HG02938 (cell line): ENCODE measurements at regions not wholly inside any gene's neighbourhood (a gene's known extent, or its start where the extent isn't known, plus 50 kb on each side); places are given as distances from the start of the nearest gene placed in this dataset.

Experiments used
- ATAC-seq: cut with Tn5 transposase; IDR thresholded peaks from one replicate; pipeline ENCODE4 v1.9.1; 2021; ENCODE audit warnings: mild to moderate bottlenecking, moderate library complexity; ENCODE audit not compliant: unreplicated experiment

- ATAC-seq: no peak
Observed at GRCh38 chr2:217489145-217489960, 513.4 kb downstream of the TNS1 start.

DNA sequence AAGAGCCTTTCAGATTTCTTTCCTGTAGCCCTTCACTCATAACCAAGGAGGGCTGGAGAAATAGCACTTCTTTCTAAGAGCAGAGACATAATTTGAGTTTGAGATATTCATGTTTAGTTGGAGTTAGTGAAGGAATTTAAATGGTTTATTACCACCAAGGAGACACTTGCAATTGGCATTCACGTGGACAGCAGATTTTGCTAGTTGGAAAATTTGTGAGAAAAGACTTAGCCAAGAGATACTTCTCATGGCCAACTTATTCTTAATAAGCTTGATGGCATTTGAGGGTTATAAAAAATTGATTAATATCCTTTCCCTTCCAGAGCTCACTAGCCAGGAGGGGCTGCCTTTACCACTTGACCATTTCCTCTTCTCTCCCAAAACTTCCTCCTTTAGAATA, 518.7 kb downstream of the TNS1 start:
- ATAC-seq: no peak

DNA sequence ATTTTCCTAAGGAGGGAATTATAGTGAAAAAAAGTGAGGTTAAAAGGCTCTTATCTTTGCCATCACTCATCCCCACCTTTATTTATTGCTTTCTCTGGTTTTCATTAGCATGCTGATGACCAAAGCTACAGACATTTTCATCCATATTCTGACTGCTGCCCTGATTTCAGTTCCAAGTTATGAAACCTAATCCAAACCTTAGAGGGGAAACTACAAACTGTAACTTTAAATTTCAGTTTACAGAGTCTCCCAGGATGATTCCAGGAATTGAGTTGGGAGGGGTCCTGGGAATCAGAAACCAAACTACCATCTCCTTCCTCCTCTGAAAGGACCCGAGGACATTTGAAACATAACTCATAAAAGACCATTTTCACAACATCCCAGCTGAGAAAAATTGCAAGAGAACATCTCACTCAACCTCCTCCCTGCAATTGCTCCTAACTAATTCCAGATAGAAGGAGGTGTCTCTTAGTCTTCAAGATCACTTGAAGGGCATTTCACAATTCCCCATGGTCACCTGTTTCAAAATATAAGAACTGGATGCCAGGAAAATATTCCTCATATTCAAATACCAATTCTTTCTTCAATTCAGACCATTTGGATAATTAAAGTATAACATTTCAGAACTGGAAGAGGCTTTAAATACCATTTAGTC, 520.6 kb downstream of the TNS1 start:
- ATAC-seq: no peak

GRCh38 chr2:217481577-217481976, 521.2 kb downstream of the TNS1 start:
- no peak for ATAC-seq

GRCh38 chr2:217479566-217479965, 523.2 kb downstream of the TNS1 start:
- no peak for ATAC-seq

- no peak for ATAC-seq
Observed at GRCh38 chr2:217478831-217479455, 523.9 kb downstream of the TNS1 start.

GRCh38 chr2:217477583-217477982, 525.2 kb downstream of the TNS1 start:
- ATAC-seq: no peak

DNA sequence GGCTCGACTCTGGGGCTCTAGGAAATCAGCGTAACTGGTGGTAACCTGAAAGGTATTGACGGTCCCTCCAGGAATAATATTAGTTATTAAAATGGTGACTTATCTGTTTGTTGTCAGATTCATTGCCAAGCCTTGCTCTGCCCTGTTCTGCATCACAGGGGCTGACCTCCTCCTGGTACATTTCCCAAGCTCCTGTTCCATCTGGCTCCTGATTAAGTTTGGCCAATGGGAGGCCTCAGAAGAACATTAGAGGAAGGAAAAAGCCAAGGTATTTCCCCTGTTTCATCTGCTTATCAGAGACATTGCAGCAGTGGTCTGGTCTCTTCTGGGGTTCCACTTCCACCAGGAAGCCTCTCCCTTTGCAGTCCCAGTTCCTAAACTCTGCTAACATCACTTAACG, 527.0 kb downstream of the TNS1 start:
- no peak for ATAC-seq

GRCh38 chr2:217475101-217475500, 527.7 kb downstream of the TNS1 start:
- no peak for ATAC-seq

- ATAC-seq: no peak
Observed at GRCh38 chr2:217471319-217471718, 531.5 kb downstream of the TNS1 start.

DNA sequence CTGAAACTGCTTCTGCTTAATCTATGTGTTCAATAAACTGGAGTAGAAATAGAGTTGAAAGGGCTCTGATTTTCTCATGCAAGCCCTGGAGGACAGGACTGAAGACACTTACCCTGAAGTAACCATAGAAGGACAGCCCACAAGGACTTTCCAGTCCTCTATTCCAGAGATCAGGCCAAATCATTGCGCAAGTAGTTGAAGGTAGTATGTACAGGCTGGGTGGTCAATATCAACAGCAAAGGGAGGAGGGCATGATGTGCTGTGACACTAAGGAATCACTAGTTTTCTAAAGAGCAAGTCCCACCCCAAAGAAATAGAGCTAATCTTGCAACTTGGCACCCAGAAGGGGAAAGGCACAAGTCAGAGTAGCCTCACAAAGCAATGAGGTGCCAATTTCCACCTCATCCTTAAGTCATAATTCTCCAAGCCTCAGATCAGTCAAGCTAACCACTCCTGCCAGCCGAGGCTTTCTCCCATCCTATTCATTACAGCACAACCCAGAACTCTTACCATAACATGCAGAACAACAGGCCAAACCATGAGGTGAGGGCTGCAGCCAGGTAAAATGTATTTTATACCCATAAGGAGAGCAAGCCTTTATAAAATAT, 533.5 kb downstream of the TNS1 start:
- ATAC-seq: no peak

GRCh38 chr2:217468042-217468830, 534.6 kb downstream of the TNS1 start:
- ATAC-seq: no peak

DNA sequence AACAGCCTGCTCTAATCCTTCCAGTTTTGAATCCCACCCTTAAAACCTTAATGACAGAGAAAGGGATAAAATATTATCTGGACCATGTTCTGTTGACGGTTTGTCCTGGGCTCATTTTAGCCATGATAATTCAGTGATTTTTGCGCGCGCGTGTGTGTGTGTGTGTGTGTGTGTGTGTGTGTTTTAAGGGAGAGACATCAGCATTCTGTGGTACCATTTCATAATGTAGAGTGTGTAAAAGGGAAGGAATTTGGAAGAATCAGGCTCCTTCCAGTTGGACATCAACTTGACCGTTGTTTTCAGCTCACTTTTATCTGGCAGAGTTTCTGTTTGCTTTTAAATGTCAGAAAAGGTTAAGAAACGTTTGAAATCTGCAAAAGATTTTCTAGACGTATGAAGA, 535.5 kb downstream of the TNS1 start:
- no peak for ATAC-seq

GRCh38 chr2:217466805-217467204, 536.0 kb downstream of the TNS1 start:
- ATAC-seq: no peak

GRCh38 chr2:217466104-217466503, 536.7 kb downstream of the TNS1 start:
- ATAC-seq: no peak

- no peak for ATAC-seq
Observed at GRCh38 chr2:217465100-217465499, 537.7 kb downstream of the TNS1 start.

DNA sequence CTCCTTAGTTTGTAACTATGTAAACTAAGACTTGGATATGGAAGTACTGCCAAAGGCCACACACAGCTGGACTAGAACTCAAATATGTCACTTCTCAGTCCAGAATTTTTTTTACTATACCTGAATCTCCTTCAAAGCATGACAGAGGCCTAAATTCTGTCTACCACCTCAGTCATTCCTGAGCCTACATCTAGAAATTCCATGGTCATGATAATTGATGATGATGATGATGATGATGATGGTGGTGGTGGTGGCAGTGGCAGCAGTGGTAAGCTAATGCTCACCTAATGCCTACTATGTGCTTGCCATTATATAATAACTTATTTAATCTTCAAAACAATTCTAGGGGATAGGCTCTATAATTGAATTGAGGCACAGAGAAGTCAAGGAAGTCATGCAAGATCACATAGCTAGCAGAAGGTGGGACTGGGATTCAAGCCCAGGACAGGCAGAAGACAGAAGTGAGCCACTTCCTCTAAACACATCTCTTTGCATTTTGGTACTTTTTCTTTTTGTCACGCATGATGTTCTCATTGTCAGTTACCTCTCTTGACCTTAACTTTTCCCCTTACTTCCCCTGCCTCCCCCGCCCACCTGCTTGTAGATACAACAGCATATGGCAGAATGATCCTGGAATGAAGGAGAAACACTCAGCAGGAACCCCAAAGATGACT, 539.3 kb downstream of the TNS1 start:
- no peak for ATAC-seq

DNA sequence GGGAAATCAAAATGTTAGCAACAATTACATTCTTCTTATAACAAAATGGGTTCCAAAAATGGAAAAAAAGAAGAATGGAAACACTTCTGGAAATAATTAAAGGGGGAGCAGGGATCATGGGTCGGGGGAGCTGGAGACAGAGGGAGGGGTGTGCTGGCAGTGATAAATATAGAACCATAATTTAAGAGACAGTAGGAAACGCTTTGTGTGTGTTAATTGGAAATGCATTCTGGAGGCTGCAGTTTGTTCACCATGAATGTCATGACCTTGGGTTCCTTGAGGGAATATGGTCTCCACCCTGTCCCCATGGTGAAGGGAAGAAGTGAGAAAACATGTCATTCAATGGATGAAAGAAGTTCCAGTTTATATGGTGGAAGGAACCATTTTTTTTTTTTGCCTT, 540.7 kb downstream of the TNS1 start:
- ATAC-seq: no peak

DNA sequence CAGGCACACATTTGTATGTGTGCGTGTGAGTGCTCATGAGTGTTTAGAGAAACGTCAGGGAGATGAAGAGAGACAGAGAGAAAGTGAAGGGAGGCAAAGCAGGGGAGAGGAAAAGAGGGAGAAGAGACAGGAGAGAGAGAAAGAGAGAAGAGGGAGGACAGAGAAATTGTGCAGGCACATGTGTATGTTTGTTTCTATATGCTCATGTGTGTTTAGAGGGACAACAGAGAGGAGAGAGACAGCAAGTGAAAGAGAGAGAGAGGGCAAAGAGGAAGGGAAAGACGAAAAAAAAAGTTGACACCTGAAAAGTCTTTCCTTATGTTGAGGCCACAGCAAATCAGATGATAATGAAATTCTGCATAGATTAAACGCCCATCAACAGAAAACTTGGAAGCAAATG, 541.1 kb downstream of the TNS1 start:
- no peak for ATAC-seq

DNA sequence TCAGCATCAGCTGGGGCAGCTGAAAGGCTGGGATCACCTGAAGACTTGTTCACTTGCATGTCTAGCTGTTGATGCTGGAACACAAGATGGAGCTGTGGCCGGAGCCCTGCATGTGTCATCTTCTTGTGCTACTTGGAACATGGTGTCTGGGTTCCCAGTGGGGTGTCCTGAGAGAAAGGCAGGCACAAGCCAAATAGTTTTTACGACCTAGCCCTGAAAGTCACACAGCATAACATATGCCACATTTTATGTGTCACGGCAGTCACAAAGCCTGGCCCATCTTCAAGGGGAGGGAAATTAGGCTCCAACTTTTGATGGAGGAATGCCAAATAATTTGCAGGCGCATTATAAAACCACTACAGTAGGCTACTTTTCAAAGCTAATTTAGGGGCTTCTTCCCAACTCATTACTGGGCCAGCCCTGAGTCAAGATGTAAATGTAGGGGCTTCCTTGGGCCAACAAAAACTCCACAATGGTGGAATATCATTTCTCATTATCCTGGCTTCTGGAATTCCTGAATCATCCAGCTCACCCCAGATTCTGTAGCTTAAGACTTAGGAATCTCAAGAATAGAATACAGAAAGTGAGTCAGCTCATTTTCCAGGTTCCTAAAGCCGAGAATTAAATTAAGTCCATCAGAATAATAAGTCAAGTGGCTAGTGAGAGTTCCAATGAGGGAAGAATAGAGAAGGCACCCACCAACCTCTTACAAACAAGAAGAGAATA, 543.0 kb downstream of the TNS1 start:
- no peak for ATAC-seq
